T-helper 17 cell (primary cell): ENCODE measurements at regions not wholly inside any gene's neighbourhood (a gene's known extent, or its start where the extent isn't known, plus 50 kb on each side); places are given as distances from the start of the nearest gene placed in this dataset.
"Not testable (repeated sequence)": the region's sequence is repeated elsewhere in the genome, so short reads cannot be mapped to it uniquely, and the experiment has no call there.

Source experiments
- ATAC-seq: fragments of 150-1000 bp; cut with Tn5 transposase; 2 replicates; pipeline ENCODE4 v1.10.0; 2021; ENCODE audit warnings: mild to moderate bottlenecking, moderate library complexity
- DNase-seq, 3 donors: peaks; one replicate each; pipeline versions ENCODE4 v3.0.0 to v3.0.0-alpha.2; 2020 to 2021
- H3K9me3 ChIP-seq: one replicate; pipeline ENCODE4 v1.7.0; 2013; ENCODE audit warnings: low read length, mild to moderate bottlenecking; ENCODE audit not compliant: control insufficient read depth, poor library complexity, severe bottlenecking
- H3K27ac Mint-ChIP-seq: one replicate; pipeline ENCODE4 v1.8.0; 2022; ENCODE audit warnings: mild to moderate bottlenecking, moderate library complexity, mixed read lengths
- H3K27me3 Mint-ChIP-seq: one replicate; pipeline ENCODE4 v1.8.0; 2022; ENCODE audit warnings: mixed read lengths
- H3K36me3 Mint-ChIP-seq: one replicate; pipeline ENCODE4 v1.8.0; 2022; ENCODE audit warnings: low read depth, mixed read lengths
- H3K4me1 Mint-ChIP-seq: one replicate; pipeline ENCODE4 v1.8.0; 2022; ENCODE audit warnings: mild to moderate bottlenecking, mixed read lengths
- H3K4me3 Mint-ChIP-seq: one replicate; pipeline ENCODE4 v1.8.0; 2022; ENCODE audit warnings: mild to moderate bottlenecking, moderate library complexity, mixed read lengths

DNA sequence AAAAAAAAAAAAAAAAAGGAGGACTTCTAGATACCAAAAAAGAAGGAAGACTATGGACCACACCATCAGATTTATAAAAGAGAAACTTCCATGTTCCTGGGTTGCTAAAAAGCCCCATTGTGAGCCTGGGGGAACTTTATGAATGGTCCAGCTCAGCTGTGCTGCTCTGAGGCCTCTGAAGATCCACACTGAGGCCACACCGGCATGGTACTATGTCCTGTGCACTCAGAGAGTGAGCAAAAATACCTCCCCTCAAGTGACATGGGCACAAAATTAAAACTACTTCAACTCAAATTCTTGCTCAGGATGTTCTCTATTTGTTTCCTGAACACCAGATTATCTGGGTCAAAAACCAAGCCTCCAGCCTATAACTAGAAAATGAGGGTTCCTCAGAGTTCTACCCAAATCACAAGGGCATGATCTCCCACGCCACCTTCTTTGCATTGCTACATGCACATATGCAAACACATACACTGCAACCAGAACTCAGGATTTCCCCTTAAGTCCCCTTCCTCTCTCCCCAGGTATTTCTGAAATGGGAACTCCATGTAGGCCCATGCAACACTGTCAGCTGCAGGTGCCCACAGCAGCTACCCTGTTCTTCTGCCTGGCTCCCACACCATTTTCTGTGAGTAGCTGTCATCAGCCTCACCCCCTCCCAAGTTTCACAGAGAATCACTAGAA, 94.4 kb downstream of the SH3GLB1 start:
- H3K4me1 Mint-ChIP-seq, result peaks cover 4% of the 10 kb centered on the region

DNA sequence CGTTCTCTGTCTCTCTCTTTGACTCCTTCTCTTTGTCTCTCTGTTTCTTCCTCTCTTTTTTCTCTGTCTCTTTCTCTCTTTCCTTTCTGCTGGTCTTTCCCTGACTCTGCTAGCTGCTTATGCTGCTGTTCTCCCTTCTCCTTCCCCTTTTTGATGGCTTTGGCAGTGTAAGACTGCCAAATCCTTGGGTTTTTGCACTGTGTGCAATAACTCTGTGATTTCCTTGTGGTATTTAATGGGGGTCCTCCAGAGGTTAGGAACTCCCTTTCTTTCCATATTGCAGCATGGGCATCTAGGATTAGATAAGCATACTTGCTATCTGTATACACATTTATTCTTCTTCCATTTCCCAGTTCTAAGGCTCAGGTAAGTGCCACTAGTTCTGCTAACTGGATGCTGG, 99.3 kb downstream of the SH3GLB1 start:
- H3K27ac Mint-ChIP-seq, DNase-seq, ATAC-seq, H3K9me3 ChIP-seq, H3K4me3 Mint-ChIP-seq, H3K4me1 Mint-ChIP-seq, H3K36me3 Mint-ChIP-seq, H3K27me3 Mint-ChIP-seq: not testable (repeated sequence)

More for the DNA sequence above, 94.4 kb downstream of the SH3GLB1 start:
- Mint-ChIP-seq H3K4me3 (no peak overlapping the region), H3K27me3 (no peaks in the 10 kb centered on the region), H3K36me3 (no peaks in the 10 kb centered on the region), H3K27ac (peak overlapping the region; percentile 32)
- DNase-seq (no peak), ATAC-seq (peak; percentile 21)
- H3K9me3 ChIP-seq, result no peaks in the 10 kb centered on the region

DNA sequence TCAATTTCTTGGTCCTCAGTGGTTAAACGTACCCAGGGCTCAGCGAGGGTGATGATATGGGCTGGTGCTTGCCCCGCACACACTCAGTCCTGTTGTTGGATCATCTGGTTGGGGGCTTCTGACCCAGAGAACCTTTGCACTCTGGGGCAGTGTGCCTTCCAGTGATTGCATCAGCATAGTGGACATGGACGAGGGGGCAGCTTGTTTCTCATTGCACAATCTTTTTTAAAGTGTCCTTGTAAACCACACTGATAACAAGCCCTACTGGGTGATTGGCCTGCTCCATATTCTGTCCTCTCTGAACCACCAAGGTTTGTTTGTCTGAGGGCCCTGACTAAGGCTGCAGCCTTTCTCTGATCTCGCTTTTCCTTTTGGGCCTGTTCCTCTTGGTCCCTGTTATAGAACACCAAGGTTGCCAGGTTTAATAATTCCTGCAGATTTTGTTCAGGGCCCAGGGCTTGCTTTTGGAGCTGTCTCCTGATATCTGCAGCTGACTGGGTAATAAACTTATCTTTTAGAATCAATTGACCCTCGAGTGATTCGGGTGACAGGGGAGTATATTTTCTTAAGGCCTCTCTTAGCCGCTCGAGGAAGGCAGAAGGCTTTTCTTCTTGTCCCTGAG, 101.6 kb downstream of the SH3GLB1 start:
- not testable (repeated sequence) for H3K27ac Mint-ChIP-seq, ATAC-seq, DNase-seq, H3K4me3 Mint-ChIP-seq, H3K36me3 Mint-ChIP-seq, H3K4me1 Mint-ChIP-seq, H3K9me3 ChIP-seq
- H3K27me3 Mint-ChIP-seq, result peaks cover 12% of the 10 kb centered on the region

DNA sequence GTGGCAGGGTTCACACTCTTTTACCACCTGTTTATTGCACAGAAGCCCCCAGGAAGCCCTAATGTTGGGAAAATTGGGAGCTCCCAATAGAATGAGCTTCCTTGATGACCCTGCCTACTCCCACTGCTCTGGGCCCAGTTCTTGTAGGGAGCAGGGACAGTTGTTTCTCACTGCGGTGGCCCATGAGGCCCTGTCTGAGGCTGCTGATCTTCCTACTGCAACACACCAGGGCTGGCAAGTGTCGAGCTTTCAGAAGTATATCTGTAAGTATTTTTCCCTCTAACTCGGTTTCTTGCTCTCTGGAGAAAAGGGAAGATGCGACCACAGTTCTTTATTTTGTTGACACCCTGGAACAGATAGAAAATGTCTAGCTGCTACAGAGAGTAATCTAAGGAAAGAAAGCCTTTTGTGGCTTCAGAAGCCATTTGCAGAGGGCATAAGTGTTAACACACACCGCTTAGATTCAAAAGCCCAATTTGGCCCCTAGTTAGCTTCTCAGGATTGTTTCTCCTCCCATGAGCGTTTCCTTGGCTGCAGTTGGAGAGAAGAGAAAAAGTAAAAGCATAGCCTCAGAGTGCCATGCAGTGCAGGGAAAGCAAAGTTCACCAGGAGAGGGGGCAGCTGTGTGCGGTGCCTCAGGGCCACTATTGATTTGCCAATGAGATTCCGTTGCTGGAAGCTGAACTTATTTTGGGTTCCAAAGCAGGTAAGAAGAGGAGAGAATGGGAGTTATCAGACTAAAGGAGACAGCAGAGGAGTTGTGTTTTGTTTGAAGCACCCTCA, 102.6 kb downstream of the SELENOF start:
- H3K36me3 Mint-ChIP-seq, result no peaks in the 10 kb centered on the region
- H3K27me3 Mint-ChIP-seq, result peaks cover 29% of the 10 kb centered on the region
- no peak overlapping the region for H3K27ac Mint-ChIP-seq
- no peak for DNase-seq
- no peak for ATAC-seq
- H3K4me3 Mint-ChIP-seq, result no peak overlapping the region
- H3K4me1 Mint-ChIP-seq, result no peaks in the 10 kb centered on the region
- no peaks in the 10 kb centered on the region for H3K9me3 ChIP-seq

DNA sequence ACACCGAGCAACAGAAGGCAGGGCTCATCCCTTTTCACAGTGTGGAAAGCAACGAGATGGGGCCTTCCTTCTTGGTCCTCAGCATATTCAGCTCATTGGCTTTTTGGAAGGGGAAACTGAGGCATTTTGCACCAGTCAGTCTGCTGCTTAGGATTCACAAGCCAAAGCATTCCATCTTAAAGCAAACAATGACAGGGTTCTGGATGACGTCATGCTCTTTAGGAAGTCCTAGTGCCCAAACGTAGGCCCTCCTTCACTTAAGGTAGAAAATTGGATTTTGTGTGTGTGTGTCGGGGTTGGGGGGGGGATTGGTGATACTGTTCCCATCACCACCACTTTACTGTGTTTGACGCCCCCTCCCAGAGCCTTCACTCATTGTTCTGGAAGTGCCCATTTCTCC, 101.6 kb downstream of the SELENOF start:
- H3K36me3 Mint-ChIP-seq, result peaks cover 5% of the 10 kb centered on the region

More for the DNA sequence above, 101.6 kb downstream of the SELENOF start:
- H3K4me3 Mint-ChIP-seq, result no peak overlapping the region
- H3K9me3 ChIP-seq, result no peaks in the 10 kb centered on the region
- DNase-seq (no peak), ATAC-seq (no peak)
- H3K4me1 Mint-ChIP-seq, result peaks cover 4% of the 10 kb centered on the region
- peaks cover 35% of the 10 kb centered on the region for H3K27me3 Mint-ChIP-seq
- H3K27ac Mint-ChIP-seq, result no peak overlapping the region
